Epithelial cell of prostate (primary cell): ENCODE measurements at regions not wholly inside any gene's neighbourhood (a gene's known extent, or its start where the extent isn't known, plus 50 kb on each side); places are given as distances from the start of the nearest gene placed in this dataset.
"Not testable (repeated sequence)": the region's sequence is repeated elsewhere in the genome, so short reads cannot be mapped to it uniquely, and the experiment has no call there.

Experiments
- DNase-seq: peaks from one replicate; pipeline ENCODE4 v3.0.0-alpha.2; 2011; ENCODE audit warnings: low read depth, low spot score
- H3K27ac ChIP-seq: fragments of 450-650 bp; 2 replicates; pipeline ENCODE4 v1.5.1; 2017; ENCODE audit warnings: mild to moderate bottlenecking

- no peak overlapping the region for H3K27ac ChIP-seq
- DNase-seq, result no peak
Observed at GRCh38 chr5:110865400-110866094, 126.7 kb downstream of the SLC25A46 start.

GRCh38 chr5:110869927-110870326 is 131.1 kb downstream of the SLC25A46 start:
- no peak for DNase-seq
- no peak overlapping the region for H3K27ac ChIP-seq

- no peak overlapping the region for H3K27ac ChIP-seq
- no peak for DNase-seq
Observed at GRCh38 chr5:110872200-110872599, 133.4 kb downstream of the SLC25A46 start.

GRCh38 chr5:110872963-110873362 is 134.2 kb downstream of the SLC25A46 start:
- H3K27ac ChIP-seq, result no peak overlapping the region
- DNase-seq, result no peak

- no peak for DNase-seq
- no peak overlapping the region for H3K27ac ChIP-seq
Observed at GRCh38 chr5:110873773-110874437, 135.1 kb downstream of the SLC25A46 start.

- H3K27ac ChIP-seq, DNase-seq: not testable (repeated sequence)
Observed at GRCh38 chr5:110875115-110875514, 136.3 kb downstream of the SLC25A46 start.

- DNase-seq, result no peak
- no peak overlapping the region for H3K27ac ChIP-seq
Observed at GRCh38 chr5:110878115-110878514, 139.3 kb downstream of the SLC25A46 start.

- DNase-seq, result no peak
- no peak overlapping the region for H3K27ac ChIP-seq
Observed at GRCh38 chr5:110879675-110880074, 140.9 kb downstream of the SLC25A46 start.

GRCh38 chr5:110880413-110880812 is 141.6 kb downstream of the SLC25A46 start:
- DNase-seq, result peak; percentile 70
- H3K27ac ChIP-seq, result peak overlapping the region; percentile 19

GRCh38 chr5:110884005-110884404 is 145.2 kb downstream of the SLC25A46 start:
- DNase-seq, result no peak
- H3K27ac ChIP-seq, result no peak overlapping the region

- DNase-seq, result not testable (repeated sequence)
Observed at GRCh38 chr5:110887170-110887569, 148.4 kb downstream of the SLC25A46 start.

GRCh38 chr5:110893854-110894483 is 155.2 kb downstream of the SLC25A46 start:
- H3K27ac ChIP-seq, DNase-seq: not testable (repeated sequence)

More at GRCh38 chr5:110887170-110887569, 148.4 kb downstream of the SLC25A46 start:
- H3K27ac ChIP-seq, result not testable (repeated sequence)

GRCh38 chr5:110894805-110895204 is 156.0 kb downstream of the SLC25A46 start:
- no peak overlapping the region for H3K27ac ChIP-seq
- DNase-seq, result no peak

- no peak for DNase-seq
- no peak overlapping the region for H3K27ac ChIP-seq
Observed at GRCh38 chr5:110896901-110897300, 158.1 kb downstream of the SLC25A46 start.

- DNase-seq, result no peak
- peak overlapping the region; percentile 81 for H3K27ac ChIP-seq
Observed at GRCh38 chr5:110899566-110900412, 161.0 kb downstream of the SLC25A46 start.

- DNase-seq, result peak; percentile 76
- peak overlapping the region; percentile 81 for H3K27ac ChIP-seq
Observed at GRCh38 chr5:110900829-110901228, 162.0 kb downstream of the SLC25A46 start.

- no peak for DNase-seq
- H3K27ac ChIP-seq, result no peak overlapping the region
Observed at GRCh38 chr5:110903966-110904365, 165.2 kb downstream of the SLC25A46 start.

- H3K27ac ChIP-seq, result no peak overlapping the region
Observed at GRCh38 chr5:110908848-110909247, 162.7 kb upstream of the TSLP start.

GRCh38 chr5:110909415-110909814 is 162.1 kb upstream of the TSLP start:
- H3K27ac ChIP-seq, result no peak overlapping the region
- no peak for DNase-seq

More at GRCh38 chr5:110908848-110909247, 162.7 kb upstream of the TSLP start:
- DNase-seq, result no peak

- DNase-seq, result no peak
- no peak overlapping the region for H3K27ac ChIP-seq
Observed at GRCh38 chr5:110909950-110910349, 161.6 kb upstream of the TSLP start.
